HG03439 (cell line): ENCODE measurements at regions not wholly inside any gene's neighbourhood (a gene's known extent, or its start where the extent isn't known, plus 50 kb on each side); places are given as distances from the start of the nearest gene placed in this dataset.

Experiments
- ATAC-seq: cut with Tn5 transposase; IDR thresholded peaks from one replicate; pipeline ENCODE4 v1.9.1; 2021; ENCODE audit warnings: mild to moderate bottlenecking, moderate library complexity; ENCODE audit not compliant: unreplicated experiment

GRCh38 chr1:212557739-212558692 is 50.5 kb upstream of the ATF3 start:
- peak; percentile 36 for ATAC-seq

GRCh38 chr1:212558693-212559480 is 49.7 kb upstream of the ATF3 start:
- peak; percentile 90 for ATAC-seq
